HepG2 (cell line): ENCODE measurements at regions not wholly inside any gene's neighbourhood (a gene's known extent, or its start where the extent isn't known, plus 50 kb on each side); places are given as distances from the start of the nearest gene placed in this dataset.

ENCODE experiments used
- CBFB ChIP-seq: sonication (generic); formaldehyde crosslinking; IDR thresholded peaks from 2 replicates; pipeline ENCODE4 v1.4.0; 2020; ENCODE audit warnings: missing genetic modification reagents
- ERF ChIP-seq: IDR thresholded peaks from 2 replicates; pipeline ENCODE4 v1.6.1; 2018; ENCODE audit warnings: missing biosample characterization, missing genetic modification reagents
- HIC2 ChIP-seq: sonication (generic); formaldehyde crosslinking; IDR thresholded peaks from 2 replicates; pipeline ENCODE4 v1.9.0; 2022; ENCODE audit warnings: low read depth, missing genetic modification reagents
- KDM3A ChIP-seq: IDR thresholded peaks from 2 replicates; pipeline ENCODE4 v1.6.1; 2018; ENCODE audit warnings: low read depth, missing compliant biosample characterization
- MAX ChIP-seq: IDR thresholded peaks from 2 replicates; pipeline ENCODE4 v1.6.1; 2012; ENCODE audit warnings: inconsistent platforms
- SMARCC2 ChIP-seq: fragments of 450-650 bp; IDR thresholded peaks from 2 replicates; pipeline ENCODE4 v1.6.1; 2017; ENCODE audit warnings: antibody characterized with exemption, mild to moderate bottlenecking
- SUZ12 ChIP-seq: fragments of 150-350 bp; IDR thresholded peaks from 2 replicates; pipeline ENCODE4 v1.6.1; 2014; ENCODE audit warnings: low read depth, low read length
- SYNCRIP ChIP-seq: fragments of 200-400 bp; formaldehyde crosslinking; IDR thresholded peaks from 2 replicates; pipeline ENCODE4 v1.6.1; 2018; ENCODE audit warnings: mild to moderate bottlenecking, low read depth, low read length; ENCODE audit not compliant: insufficient read depth
- TOE1 ChIP-seq: sonication (generic); formaldehyde crosslinking; IDR thresholded peaks from 2 replicates; pipeline ENCODE4 v1.4.0; 2020; ENCODE audit warnings: mild to moderate bottlenecking, missing genetic modification reagents
- ZNF12 ChIP-seq: sonication (generic); formaldehyde crosslinking; IDR thresholded peaks from 2 replicates; pipeline ENCODE4 v1.5.0; 2020; ENCODE audit warnings: missing genetic modification reagents
- ZNF431 ChIP-seq: sonication (generic); formaldehyde crosslinking; IDR thresholded peaks from 2 replicates; pipeline ENCODE4 v1.9.0; 2022; ENCODE audit warnings: missing genetic modification reagents, low read depth, mild to moderate bottlenecking, borderline replicate concordance
- ZNF703 ChIP-seq: sonication (generic); formaldehyde crosslinking; IDR thresholded peaks from 2 replicates; pipeline ENCODE4 v1.5.1; 2020; ENCODE audit warnings: missing genetic modification reagents, mild to moderate bottlenecking, moderate library complexity, borderline replicate concordance
- ZSCAN5A ChIP-seq: sonication (generic); formaldehyde crosslinking; IDR thresholded peaks from 2 replicates; pipeline ENCODE4 v1.8.0; 2022; ENCODE audit warnings: mild to moderate bottlenecking, missing genetic modification reagents, borderline replicate concordance
- TF ChIP-seq, protein P1 (sequence below): sonication (generic); formaldehyde crosslinking; conservative IDR thresholded peaks from 2 replicates; pipeline ENCODE4 v1.4.0; 2020; ENCODE audit warnings: mild to moderate bottlenecking, missing genetic modification reagents, moderate library complexity
- TF ChIP-seq, protein P2 (sequence below): IDR thresholded peaks from 2 replicates; pipeline ENCODE4 v1.6.1; 2016; ENCODE audit warnings: mild to moderate bottlenecking
- TF ChIP-seq, protein P3 (sequence below): IDR thresholded peaks from 2 replicates; pipeline ENCODE4 v1.6.1; 2018; ENCODE audit warnings: missing genetic modification reagents
- TF ChIP-seq, protein P4 (sequence below): IDR thresholded peaks from 2 replicates; pipeline ENCODE4 v1.6.1; 2016

- TF ChIP-seq, protein P1, sequence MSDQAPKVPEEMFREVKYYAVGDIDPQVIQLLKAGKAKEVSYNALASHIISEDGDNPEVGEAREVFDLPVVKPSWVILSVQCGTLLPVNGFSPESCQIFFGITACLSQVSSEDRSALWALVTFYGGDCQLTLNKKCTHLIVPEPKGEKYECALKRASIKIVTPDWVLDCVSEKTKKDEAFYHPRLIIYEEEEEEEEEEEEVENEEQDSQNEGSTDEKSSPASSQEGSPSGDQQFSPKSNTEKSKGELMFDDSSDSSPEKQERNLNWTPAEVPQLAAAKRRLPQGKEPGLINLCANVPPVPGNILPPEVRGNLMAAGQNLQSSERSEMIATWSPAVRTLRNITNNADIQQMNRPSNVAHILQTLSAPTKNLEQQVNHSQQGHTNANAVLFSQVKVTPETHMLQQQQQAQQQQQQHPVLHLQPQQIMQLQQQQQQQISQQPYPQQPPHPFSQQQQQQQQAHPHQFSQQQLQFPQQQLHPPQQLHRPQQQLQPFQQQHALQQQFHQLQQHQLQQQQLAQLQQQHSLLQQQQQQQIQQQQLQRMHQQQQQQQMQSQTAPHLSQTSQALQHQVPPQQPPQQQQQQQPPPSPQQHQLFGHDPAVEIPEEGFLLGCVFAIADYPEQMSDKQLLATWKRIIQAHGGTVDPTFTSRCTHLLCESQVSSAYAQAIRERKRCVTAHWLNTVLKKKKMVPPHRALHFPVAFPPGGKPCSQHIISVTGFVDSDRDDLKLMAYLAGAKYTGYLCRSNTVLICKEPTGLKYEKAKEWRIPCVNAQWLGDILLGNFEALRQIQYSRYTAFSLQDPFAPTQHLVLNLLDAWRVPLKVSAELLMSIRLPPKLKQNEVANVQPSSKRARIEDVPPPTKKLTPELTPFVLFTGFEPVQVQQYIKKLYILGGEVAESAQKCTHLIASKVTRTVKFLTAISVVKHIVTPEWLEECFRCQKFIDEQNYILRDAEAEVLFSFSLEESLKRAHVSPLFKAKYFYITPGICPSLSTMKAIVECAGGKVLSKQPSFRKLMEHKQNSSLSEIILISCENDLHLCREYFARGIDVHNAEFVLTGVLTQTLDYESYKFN (CRISPR knock-in tag): peak; percentile 92
- TF ChIP-seq SMARCC2 (peak; percentile 99), MAX (no peak), HIC2 (CRISPR knock-in tag) (peak; percentile 62; the same call in 1 of the 2 replicates), SUZ12 (no peak), ZNF703 (peak; percentile 60; the same call in 1 of the 2 replicates), SYNCRIP (no peak), ERF (CRISPR knock-in tag) (peak; percentile 15), ZNF12 (CRISPR knock-in tag) (no peak; the same call in 1 of the 2 replicates), ZNF431 (CRISPR knock-in tag) (no peak), TOE1 (CRISPR knock-in tag) (peak; percentile 87; the same call in 1 of the 2 replicates), KDM3A (CRISPR knock-in tag) (peak; percentile 83; the same call in 1 of the 2 replicates), ZSCAN5A (CRISPR knock-in tag) (peak; percentile 66; the same call in 1 of the 2 replicates), CBFB (0 out of 2 replicates have a peak, but pooled peaks have one; percentile 40)
- TF ChIP-seq, protein P2, sequence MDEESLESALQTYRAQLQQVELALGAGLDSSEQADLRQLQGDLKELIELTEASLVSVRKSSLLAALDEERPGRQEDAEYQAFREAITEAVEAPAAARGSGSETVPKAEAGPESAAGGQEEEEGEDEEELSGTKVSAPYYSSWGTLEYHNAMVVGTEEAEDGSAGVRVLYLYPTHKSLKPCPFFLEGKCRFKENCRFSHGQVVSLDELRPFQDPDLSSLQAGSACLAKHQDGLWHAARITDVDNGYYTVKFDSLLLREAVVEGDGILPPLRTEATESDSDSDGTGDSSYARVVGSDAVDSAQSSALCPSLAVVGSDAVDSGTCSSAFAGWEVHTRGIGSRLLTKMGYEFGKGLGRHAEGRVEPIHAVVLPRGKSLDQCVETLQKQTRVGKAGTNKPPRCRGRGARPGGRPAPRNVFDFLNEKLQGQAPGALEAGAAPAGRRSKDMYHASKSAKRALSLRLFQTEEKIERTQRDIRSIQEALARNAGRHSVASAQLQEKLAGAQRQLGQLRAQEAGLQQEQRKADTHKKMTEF (CRISPR knock-in tag): peak; percentile 74
- TF ChIP-seq, protein P3, sequence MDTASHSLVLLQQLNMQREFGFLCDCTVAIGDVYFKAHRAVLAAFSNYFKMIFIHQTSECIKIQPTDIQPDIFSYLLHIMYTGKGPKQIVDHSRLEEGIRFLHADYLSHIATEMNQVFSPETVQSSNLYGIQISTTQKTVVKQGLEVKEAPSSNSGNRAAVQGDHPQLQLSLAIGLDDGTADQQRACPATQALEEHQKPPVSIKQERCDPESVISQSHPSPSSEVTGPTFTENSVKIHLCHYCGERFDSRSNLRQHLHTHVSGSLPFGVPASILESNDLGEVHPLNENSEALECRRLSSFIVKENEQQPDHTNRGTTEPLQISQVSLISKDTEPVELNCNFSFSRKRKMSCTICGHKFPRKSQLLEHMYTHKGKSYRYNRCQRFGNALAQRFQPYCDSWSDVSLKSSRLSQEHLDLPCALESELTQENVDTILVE (CRISPR knock-in tag): peak; percentile 85; the same call in 1 of the 2 replicates
- TF ChIP-seq, protein P4, sequence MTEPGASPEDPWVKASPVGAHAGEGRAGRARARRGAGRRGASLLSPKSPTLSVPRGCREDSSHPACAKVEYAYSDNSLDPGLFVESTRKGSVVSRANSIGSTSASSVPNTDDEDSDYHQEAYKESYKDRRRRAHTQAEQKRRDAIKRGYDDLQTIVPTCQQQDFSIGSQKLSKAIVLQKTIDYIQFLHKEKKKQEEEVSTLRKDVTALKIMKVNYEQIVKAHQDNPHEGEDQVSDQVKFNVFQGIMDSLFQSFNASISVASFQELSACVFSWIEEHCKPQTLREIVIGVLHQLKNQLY (CRISPR knock-in tag): peak; percentile 77
Observed at GRCh38 chr2:145760781-145761649, 1241.1 kb upstream of the ZEB2 start (continued).
